GM21360 (cell line): ENCODE measurements at regions not wholly inside any gene's neighbourhood (a gene's known extent, or its start where the extent isn't known, plus 50 kb on each side); places are given as distances from the start of the nearest gene placed in this dataset.
"Not testable (repeated sequence)": the region's sequence is repeated elsewhere in the genome, so short reads cannot be mapped to it uniquely, and the experiment has no call there.

Experiments used
- ATAC-seq: cut with Tn5 transposase; IDR thresholded peaks from one replicate; pipeline ENCODE4 v1.9.1; 2021; ENCODE audit warnings: mild to moderate bottlenecking, moderate library complexity; ENCODE audit not compliant: unreplicated experiment

DNA sequence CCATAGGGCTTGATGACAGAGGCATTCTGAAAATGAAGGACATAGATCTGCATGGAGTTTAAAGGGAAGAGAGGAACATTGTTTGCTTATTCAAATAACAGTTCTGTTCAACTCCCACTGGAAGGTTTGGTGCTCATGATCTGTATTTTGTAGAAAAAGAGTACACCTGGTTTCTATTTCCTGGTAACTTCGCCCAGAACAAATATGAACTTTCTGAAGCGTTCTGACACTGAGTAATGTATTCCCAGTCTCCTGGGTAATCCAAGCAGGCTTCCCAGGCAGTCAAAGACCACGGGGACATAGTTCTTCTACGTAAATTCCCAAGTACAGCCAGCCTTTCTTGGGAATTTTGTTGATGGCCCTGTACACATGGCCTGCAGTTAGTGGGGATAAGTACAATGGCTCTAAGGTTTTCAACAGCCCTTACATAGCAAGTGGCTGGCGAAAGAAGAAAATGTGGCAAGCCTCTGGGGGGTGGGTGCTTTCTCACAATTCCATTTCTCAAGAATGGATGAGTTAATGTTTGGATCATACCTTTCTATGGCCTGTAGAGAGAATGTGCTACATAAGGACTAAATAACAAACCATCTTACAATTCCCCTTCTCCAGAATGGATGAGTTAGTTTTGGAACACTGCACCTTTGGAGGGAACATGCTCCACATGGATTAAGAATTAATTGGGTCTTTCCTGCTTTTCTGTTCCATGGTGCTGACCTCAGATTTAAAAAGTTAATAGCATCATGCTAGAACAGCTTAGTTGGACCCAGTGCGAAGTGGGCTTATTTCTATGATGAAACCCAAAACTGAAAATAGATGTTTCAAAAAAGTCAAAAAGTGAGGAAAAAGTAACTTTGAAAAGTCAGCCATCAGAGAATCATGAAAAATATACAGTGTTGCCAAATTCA lies 52.7 kb downstream of the COL6A6 start:
- ATAC-seq, result no peak

DNA sequence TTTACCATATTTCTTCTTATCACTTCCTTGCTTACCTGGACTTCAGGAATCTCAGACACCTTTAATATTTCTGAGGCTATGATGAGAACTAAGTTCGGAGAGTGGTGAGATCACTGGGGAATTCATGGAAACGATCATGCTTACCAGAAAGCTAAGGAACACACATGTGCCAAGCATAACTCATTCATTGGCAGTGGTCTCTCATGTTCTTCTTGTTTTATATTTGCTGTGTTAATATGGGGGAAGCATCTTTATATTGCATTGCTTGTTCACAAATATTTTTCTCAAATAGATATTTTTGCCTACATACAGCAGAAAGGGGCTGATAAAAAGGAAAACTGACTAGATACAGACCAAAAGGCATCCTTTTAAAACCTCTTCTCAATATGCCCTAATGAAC lies 55.8 kb downstream of the COL6A6 start:
- ATAC-seq, result no peak

DNA sequence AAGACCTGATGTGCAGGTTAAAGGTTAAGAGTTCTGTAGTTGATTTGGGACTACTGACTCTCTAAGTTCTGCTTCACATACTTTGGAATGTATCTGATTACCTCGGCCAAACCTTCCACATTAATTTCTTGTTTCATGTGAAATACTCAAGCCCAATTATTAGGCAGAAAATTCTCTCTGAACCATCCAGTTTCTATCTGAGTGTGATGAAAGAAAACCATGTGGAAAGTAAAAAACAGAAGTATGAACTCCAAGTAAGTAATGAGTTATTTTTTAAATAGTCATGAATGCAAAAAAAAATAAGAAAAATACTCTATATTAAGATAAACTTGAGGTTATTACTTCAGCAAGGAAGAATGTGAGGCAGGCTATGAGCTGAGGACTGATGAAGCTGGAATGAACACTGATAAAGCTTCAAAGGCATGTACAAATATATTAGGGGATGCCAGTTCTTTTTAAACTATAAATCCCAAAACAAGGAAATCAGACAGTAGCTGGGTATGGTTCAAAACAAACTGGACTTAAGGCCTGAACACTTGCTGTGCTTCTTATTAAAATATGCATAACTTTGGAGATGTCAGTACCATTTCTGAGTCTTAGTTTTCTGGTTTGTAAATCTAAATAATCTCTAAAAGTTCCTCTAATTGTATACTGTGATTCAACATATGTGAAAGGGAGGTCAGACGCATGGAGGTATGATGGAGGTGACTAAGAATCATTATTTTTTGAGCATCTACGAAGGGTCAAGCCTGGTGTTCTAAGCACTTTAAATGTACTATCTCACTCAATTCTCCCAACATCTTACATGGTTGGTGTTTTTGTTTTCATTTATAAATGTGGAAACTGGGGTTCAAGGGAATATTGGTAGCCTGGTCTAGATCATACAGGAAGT lies 59.6 kb downstream of the COL6A6 start:
- ATAC-seq, result no peak

DNA sequence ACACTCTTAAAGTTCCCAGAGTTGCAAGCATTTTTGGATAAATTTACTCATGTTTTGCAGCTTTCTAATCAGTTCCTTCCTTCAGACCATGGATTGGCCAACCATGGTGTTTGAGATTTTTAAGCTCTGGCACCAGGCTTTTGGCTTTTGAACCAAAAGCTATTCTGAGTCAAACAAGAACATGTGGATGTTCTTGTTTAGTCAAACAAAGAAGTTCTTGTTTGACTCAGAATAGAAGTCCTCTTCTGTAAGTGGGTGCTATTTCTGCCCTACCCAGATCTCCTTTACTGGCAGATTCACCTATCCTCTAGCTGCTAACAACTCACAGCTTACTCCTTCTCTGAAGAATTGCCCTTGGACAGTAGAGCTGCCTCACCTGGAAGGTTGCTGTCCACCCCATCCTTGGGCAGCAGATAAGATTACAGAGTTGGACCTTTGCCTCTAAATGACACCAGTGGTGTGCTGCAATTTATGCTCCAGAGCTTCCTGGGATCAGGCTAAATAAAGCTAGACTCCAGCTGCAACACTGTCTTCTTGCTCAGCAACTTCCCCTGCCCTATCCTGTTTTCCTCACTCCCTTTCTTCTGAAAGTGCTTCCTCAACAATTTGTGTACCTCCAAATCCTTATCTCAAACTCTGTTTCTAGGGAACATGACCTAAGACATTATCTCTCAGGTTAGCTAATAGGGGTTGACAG lies 65.6 kb downstream of the COL6A6 start:
- peak; percentile 92 for ATAC-seq

DNA sequence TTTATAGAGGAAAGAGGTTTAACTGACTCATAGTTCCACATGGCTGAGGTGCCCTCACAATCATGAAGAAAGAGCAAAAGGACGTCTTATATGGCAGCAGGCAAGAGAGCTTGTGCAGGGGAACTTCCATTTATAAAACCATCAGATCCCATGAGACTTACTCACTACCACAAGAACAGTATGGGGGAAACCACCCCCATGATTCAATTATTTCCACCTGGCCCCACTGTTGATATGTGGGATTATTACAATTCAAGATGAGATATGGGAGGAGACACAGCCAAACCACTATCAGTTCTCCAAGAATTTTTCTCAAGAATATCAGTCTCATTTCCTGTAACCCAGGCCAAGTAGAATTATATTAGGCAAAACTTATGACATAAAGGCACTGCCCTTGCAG lies 77.8 kb downstream of the COL6A6 start:
- ATAC-seq, result not testable (repeated sequence)

DNA sequence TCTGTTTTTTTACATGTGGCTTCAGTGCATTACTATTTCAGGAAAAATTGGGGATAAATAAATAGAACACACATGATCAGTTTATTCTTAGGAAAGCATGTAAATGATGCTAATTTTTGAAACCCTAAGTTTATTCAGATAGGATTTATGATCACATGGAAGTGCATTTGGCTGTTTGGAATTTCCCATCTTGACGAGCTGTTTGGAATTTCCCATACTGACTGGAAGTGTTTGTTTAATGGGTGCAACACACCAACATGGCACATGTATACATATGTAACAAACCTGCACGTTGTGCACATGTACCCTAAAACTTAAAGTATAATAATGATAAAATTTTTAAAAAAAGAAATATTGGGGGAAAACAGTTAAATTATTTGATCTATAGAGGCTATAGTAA lies 79.5 kb downstream of the COL6A6 start:
- no peak for ATAC-seq

DNA sequence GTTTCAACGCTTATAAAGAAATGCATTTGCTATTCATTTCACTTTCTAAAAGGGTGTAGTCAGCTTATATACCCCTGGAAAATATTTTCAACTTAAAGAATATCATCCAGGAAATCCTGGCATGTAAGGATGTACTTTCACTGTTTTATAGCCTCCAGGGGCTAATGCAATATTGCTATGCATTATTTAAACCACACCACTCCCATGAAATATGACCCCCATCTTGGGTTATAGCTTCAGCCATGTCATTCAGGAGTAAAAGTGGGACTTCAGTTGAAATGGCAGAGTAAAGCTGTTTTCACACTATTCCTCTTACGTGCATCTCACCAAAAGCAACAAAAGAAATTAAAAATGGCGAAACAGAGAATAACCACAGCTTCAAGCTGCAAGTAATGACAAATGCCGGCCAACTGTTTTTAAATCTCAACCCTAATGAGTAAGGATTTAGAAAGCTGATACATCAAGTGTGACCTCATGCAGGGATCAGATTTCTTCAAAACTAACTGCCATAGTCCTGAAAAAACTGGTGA lies 84.5 kb downstream of the COL6A6 start:
- no peak for ATAC-seq

DNA sequence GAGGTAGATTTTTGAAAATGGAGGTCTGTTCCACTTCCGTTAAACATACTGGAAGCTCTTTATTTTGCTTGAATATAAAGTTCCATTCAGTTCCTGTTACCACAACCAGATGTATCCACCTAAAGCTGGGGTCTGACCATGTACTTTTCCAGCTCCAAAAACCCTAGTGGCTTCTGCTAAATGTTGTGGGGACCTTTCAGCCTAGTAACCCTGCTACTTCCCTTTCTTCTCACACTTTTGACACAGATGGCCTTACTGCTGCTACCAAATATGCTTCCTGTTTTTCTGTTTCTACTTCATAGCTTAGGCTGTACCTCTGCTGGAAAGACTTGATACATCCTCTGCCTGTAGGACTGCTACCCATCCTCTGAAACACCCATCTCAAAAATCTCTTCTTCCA lies 87.8 kb downstream of the COL6A6 start:
- no peak for ATAC-seq

DNA sequence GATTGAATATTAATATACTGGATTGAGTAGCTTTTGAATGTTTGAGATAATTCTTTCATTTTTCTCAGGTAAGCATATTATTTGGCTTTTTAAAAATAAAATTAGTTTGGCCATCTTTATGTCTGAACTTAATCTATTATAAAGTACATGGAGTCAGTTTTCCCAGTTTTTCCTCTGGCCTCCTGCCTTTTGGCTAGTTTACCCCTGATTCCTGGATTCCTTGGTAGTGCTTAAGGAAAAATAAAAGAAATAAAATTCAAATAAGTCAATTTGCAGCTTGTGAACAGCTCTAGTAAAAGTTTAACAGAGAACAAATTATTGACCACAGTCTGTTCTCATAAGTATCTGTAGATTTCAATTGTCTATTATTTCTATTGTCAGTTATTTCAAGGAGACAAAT lies 89.4 kb downstream of the COL6A6 start:
- ATAC-seq, result no peak

DNA sequence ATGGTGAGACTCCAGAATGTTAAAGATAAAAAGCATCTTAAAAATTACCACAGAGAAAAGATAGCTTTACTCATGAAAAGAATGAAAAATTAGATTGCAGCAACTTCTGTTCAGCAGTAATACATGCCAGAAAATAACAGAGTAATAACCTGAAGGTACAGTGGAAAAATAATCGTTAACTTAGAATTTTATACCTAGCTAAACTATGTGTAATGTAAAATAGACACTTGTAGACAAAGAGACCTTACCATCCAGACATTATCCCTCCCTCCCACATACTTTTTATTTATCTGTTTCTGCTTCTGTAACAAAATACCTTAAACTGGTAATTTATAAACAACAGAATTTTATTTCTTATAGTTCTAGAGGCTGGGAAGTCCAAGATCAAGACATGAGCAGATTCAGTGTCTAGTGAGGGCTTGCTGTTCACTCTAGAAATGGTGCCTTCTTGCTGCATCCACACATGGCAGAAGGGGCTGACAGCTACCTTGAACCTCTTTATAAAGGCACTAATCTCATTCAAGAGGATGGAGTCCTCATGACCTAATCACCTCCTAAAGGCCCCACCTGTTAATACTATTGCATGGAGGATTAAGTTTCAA lies 90.7 kb downstream of the COL6A6 start:
- ATAC-seq, result no peak

DNA sequence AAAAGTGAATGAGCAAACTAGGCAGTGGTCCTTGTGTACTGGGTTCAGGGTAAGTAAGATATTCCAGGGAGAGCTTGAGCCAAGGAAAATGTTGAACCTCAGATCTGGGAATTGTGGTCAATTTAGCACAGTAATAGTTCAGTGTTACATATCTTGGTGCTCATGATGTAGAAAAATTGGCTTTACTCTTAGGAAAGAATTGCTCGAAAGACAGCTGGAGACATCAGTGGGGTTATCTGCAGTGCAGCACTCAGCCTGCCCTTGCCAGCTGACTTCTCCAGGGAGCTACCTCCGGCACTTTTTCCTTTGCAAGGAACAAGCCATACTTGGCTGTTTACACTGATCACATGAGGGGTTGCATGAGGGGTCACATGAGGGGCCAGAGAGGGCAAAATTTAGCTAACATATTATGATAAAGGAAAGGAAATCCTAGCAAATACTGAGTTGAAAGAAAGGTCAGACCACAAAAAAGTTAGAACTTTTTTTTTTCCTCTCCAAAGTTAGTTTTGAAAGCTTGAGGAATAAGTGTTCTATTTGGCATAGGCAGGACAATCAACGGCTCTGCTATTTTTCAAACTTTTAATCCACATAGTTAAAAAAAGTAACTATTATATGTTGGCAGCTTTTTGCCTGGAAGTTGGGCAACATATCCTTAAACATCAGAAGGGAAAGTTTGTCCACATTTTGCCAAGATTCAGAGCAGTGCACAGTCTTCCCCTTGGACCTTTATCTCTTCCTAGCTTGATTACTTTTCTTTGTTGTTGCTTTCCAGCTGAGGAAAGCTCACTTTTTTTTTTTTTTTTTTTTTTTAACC lies 92.4 kb downstream of the COL6A6 start:
- ATAC-seq, result no peak

DNA sequence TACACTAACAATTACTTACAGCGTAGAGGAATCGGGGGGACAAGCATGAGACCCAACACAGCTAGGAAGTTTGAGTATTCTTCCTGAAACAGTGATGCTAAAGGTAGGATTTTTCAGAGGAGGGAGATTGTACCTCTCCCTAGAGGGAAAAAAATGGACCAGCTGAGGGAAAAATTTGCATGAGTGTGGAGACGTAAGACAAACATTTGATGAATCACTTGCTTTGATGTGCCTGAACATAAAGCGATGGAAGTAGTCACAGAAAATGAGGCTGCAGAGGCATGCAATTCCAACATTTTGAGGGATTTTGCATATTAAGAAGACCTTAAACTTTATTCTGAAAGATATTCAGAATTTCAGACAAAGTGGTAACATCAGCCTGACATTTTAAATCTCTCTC lies 102.2 kb downstream of the COL6A6 start:
- no peak for ATAC-seq

DNA sequence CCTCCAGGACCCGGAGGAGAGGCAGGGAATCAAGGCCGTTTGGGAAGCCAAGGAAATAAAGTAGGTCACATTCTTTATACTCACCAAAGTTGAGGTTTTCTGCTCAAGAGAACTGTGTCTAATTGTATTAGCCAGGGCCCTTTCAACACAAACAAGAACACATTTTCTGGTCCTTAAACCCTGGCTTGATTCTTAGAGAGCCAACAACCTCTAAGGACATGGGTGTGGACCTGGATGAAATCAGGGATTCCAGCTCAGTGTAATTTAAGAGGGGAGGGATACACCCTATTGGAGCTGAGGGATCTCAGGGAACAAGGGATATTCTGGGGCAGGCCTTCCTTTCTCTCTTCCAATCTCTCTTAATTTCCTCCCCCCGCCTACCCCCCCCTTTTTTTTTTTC lies 104.8 kb downstream of the COL6A6 start:
- ATAC-seq, result no peak

DNA sequence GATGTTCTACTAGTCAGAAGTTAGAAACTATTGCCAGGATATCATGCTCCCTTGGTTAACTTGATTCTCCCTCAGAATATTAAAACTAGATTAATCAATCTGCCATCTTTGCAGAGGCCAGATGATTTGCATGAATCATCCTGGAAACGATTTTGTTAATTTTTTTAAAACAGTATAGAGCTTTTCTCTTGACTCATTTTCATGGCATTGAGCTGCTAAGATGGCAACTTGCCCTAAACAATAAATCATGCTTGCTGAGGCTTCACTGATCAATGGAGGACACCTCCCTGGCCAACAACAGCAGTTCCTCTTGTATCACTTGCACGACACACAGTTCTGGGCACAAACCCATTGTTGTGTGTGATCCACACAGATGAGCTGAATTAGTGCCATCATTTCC lies 109.1 kb downstream of the COL6A6 start:
- ATAC-seq, result no peak

DNA sequence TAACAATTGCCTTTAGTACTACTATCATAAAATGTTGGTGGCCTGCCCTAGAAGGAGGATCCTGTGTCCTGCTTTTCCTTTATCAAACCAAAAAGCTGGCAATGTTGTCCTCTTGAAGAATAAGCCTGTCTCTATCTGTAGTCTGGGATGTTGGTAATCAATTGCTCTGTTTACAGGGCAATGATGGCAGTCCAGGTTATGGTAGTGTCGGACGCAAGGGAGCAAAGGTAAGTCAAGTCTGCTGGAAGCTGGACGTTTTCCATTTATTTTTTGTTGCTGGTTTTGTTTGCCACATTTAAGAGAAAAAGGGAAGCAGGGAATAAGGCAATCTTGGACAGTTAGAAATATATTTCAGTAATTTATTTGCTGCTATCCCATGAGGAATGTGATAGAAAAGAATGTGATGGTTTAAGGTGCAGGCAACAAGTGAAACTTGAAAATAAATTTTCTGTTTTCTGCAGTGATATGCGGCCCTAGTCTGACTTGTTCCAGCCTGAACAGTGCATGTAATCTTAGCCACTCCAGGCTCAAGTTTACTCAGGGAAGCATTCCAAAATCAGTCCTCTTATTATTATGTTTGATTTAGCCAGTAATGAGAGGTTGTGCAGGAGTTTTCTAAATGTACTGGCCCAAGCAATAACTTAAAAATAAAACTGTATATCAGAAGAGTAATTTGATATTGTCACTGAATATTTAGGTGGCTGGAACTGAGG lies 110.3 kb downstream of the COL6A6 start:
- no peak for ATAC-seq

DNA sequence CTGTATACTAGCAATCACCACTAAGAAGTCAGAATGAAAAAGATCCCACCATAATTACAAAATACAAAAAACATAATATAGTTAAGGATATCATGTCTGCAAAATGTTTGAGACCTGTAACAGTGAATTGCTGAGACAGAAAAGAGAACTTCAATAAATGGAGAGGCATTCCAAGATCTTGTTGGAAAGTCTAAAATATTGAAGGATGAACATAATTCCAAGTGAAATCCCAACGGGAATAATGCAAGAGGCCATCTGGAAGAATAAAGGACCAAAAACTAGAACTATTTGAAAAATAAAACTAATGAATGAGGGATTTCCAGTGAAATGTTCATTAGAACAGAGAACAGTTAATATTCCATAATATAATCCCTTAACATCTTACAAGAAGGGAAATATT lies 110.9 kb downstream of the COL6A6 start:
- ATAC-seq, result no peak
